HepG2 (cell line): ENCODE measurements at regions not wholly inside any gene's neighbourhood (a gene's known extent, or its start where the extent isn't known, plus 50 kb on each side); places are given as distances from the start of the nearest gene placed in this dataset.

Experiments
- ATAC-seq: fragments of 200-7000 bp; cut with Tn5 transposase; 3 replicates; pipeline ENCODE4 v1.9.1; 2020; ENCODE audit warnings: mild to moderate bottlenecking, moderate library complexity
- BruUV-seq: library from RNA; stranded (reverse); fragments of 400-500 nt; replicated peaks from 2 replicates; lab custom pipeline; 2021; lab: Mats Ljungman, UMichigan
- CTCF ChIA-PET: fragments of 300-600 bp; formaldehyde crosslinking; extraction: SDS; loops from one replicate; lab custom pipeline; 2021; ENCODE audit warnings: low total read pairs, inconsistent platforms, low intra/inter-chr PET ratio; lab: Yijun Ruan, JAX
- POLR2A ChIA-PET: fragments of 350-600 bp; sonication (Branson Sonifier 250); formaldehyde crosslinking; loops from one replicate; lab custom pipeline; 2020; ENCODE audit warnings: antibody characterized with exemption, inconsistent platforms; lab: Yijun Ruan, JAX
- DNase-seq: peaks from one replicate; pipeline ENCODE4 v3.0.0-alpha.2; 2015; ENCODE audit warnings: low spot score
- FAIRE-seq: peaks from 3 replicates; lab custom pipeline; 2011; peaks lifted over from hg19 to GRCh38; lab: Jason Lieb, UNC
- H2AFZ ChIP-seq: one replicate; pipeline ENCODE4 v1.6.1; 2011; ENCODE audit warnings: low read length, inconsistent platforms
- H3K27ac ChIP-seq: fragments of 300-600 bp; 3 replicates; pipeline ENCODE4 v1.8.0; 2011; ENCODE audit warnings: mixed run types, mild to moderate bottlenecking, mixed read lengths, low read length, inconsistent platforms; ENCODE audit not compliant: insufficient read depth; ENCODE audit errors: extremely low read length
- H3K27me3 ChIP-seq, 2 experiments: fragments of 200-600 bp in 1 of 2; 2 replicates in 1 of 2; 3 replicates in 1 of 2; pipeline versions ENCODE4 v1.6.0 to v1.8.0; 2011; ENCODE audit warnings: low read length in 2 of 2, mild to moderate bottlenecking in 2 of 2, moderate library complexity in 2 of 2, inconsistent platforms in 1 of 2; ENCODE audit not compliant: insufficient read depth in 2 of 2, control insufficient read depth in 1 of 2
- H3K36me3 ChIP-seq, 2 experiments: fragments of 200-600 bp in 1 of 2; replicated peaks in 1 of 2; 2 replicates in 1 of 2; 3 replicates in 1 of 2; pipeline versions ENCODE4 v1.5.1 to v1.8.0; 2011; ENCODE audit warnings: low read length in 2 of 2, inconsistent platforms in 1 of 2; ENCODE audit not compliant: insufficient read depth in 2 of 2, control insufficient read depth in 1 of 2
- H3K4me1 ChIP-seq: 2 replicates; pipeline ENCODE4 v1.5.1; 2012; ENCODE audit warnings: low read length, inconsistent platforms; ENCODE audit not compliant: insufficient read depth
- H3K4me2 ChIP-seq: 2 replicates; pipeline ENCODE4 v1.6.0; 2011; ENCODE audit warnings: low read depth, low read length, inconsistent platforms
- H3K4me3 ChIP-seq, 3 experiments: fragments of 200-600 bp in 1 of 3; sonication (generic), shearing (Covaris generic) in 1 of 3; replicated peaks in 1 of 3; 2 replicates each; pipeline ENCODE4 v1.5.1; 2011 to 2016; ENCODE audit warnings: low read length in 3 of 3, inconsistent platforms in 2 of 3, low read depth in 2 of 3, mild to moderate bottlenecking in 2 of 3, control low read depth in 1 of 3, mixed read lengths in 1 of 3; ENCODE audit not compliant: insufficient read depth in 1 of 3
- H3K79me2 ChIP-seq: one replicate; pipeline ENCODE4 v1.6.1; 2011; ENCODE audit warnings: low read length, inconsistent platforms; ENCODE audit not compliant: insufficient read depth
- H3K9ac ChIP-seq: 2 replicates; pipeline ENCODE4 v1.6.0; 2011; ENCODE audit warnings: mild to moderate bottlenecking, low read depth, low read length, inconsistent platforms; ENCODE audit not compliant: insufficient read depth
- H3K9me3 ChIP-seq: 2 replicates; pipeline ENCODE4 v1.5.1; 2012; ENCODE audit warnings: mild to moderate bottlenecking, low read length
- H4K20me1 ChIP-seq: 2 replicates; pipeline ENCODE4 v1.6.0; 2011; ENCODE audit warnings: inconsistent platforms, mild to moderate bottlenecking, low read length, moderate library complexity; ENCODE audit not compliant: insufficient read depth
- ARNT ChIP-seq: fragments of 450-650 bp; IDR thresholded peaks from 2 replicates; pipeline ENCODE4 v1.6.1; 2017
- CERS6 ChIP-seq: sonication (generic); formaldehyde crosslinking; IDR thresholded peaks from 2 replicates; pipeline ENCODE4 v1.5.0; 2020; ENCODE audit warnings: missing genetic modification reagents
- MED8 ChIP-seq: sonication (generic); formaldehyde crosslinking; IDR thresholded peaks from 2 replicates; pipeline ENCODE4 v1.8.1; 2023; ENCODE audit warnings: mild to moderate bottlenecking, missing genetic modification reagents; ENCODE audit not compliant: insufficient replicate concordance
- ONECUT2 ChIP-seq: sonication (generic); formaldehyde crosslinking; IDR thresholded peaks from 2 replicates; pipeline ENCODE4 v1.4.0; 2020; ENCODE audit warnings: missing genetic modification reagents
- RELA ChIP-seq: sonication (generic); formaldehyde crosslinking; IDR thresholded peaks from 2 replicates; pipeline ENCODE4 v1.4.0; 2020; ENCODE audit warnings: missing genetic modification reagents
- TMF1 ChIP-seq: sonication (generic); formaldehyde crosslinking; IDR thresholded peaks from 2 replicates; pipeline ENCODE4 v1.8.1; 2022; ENCODE audit warnings: low read depth, missing genetic modification reagents
- UBTF ChIP-seq: sonication (generic); formaldehyde crosslinking; IDR thresholded peaks from 2 replicates; pipeline ENCODE4 v1.4.0; 2020; ENCODE audit warnings: mild to moderate bottlenecking, missing genetic modification reagents
- YY1 ChIP-seq: IDR thresholded peaks from 2 replicates; pipeline ENCODE4 v1.6.1; 2011; ENCODE audit warnings: low read length, low read depth, moderate library complexity, mild to moderate bottlenecking; ENCODE audit not compliant: insufficient read depth, insufficient replicate concordance
- ZBTB42 ChIP-seq: sonication (generic); formaldehyde crosslinking; IDR thresholded peaks from 2 replicates; pipeline ENCODE4 v1.5.0; 2020; ENCODE audit warnings: mild to moderate bottlenecking, missing genetic modification reagents
- ZNF3 ChIP-seq: IDR thresholded peaks from 2 replicates; pipeline ENCODE4 v1.7.0; 2017; ENCODE audit warnings: inconsistent platforms
- ZNF589 ChIP-seq: sonication (generic); formaldehyde crosslinking; conservative IDR thresholded peaks from 2 replicates; pipeline ENCODE4 v1.8.0; 2022; ENCODE audit warnings: mild to moderate bottlenecking, moderate library complexity, missing genetic modification reagents
- WGBS: methylation state at CpG from one replicate; pipeline ENCODE4 v1.1.6; 2017; ENCODE audit warnings: low lambda C conversion rate; 5-methylcytosine and 5-hydroxymethylcytosine counted together
- in situ Hi-C: cut with HindIII; loops from 2 replicates; pipeline ENCODE4 v1.10.0; 2017; ENCODE audit warnings: low pct_unique_long_range_greater_than_20kb; ENCODE audit not compliant: extremely low pct_ligation_motif_present
- intact Hi-C: fragments of 100-400 bp; cut with micrococcal nuclease; formaldehyde crosslinking; loops from one replicate; pipeline ENCODE4 v1.10.0; 2022; ENCODE audit not compliant: unreplicated experiment

GRCh38 chrX:39507617-39508299 lies 590.0 kb downstream of the BCOR start:
- no peak overlapping the region for H3K27ac ChIP-seq
- TF ChIP-seq YY1 (no peak), RELA (CRISPR knock-in tag) (no peak), ZBTB42 (CRISPR knock-in tag) (no peak), ZNF589 (no peak), ZNF3 (no peak), CERS6 (CRISPR knock-in tag) (no peak), UBTF (CRISPR knock-in tag) (no peak), TMF1 (CRISPR knock-in tag) (no peak), MED8 (CRISPR knock-in tag) (no peak), ARNT (no peak), ONECUT2 (CRISPR knock-in tag) (no peak)
- CTCF ChIA-PET: no interaction called here
- no peak for FAIRE-seq
- no peaks in the 10 kb centered on the region for H4K20me1 ChIP-seq
- no peak overlapping the region for H3K4me2 ChIP-seq
- in situ Hi-C loops: no loop called here
- intact Hi-C loops: no loop called here
- H3K79me2 ChIP-seq: no peaks in the 10 kb centered on the region
- no peaks in the 10 kb centered on the region for H3K36me3 ChIP-seq
- BruUV-seq: no TSS peak
- no peak for DNase-seq
- peaks cover 8% of the 10 kb centered on the region; the same call in 1 of the 2 replicates for H3K9me3 ChIP-seq
- POLR2A ChIA-PET: no interaction called here
- H3K4me1 ChIP-seq: no peaks in the 10 kb centered on the region
- no peaks in the 10 kb centered on the region for H3K27me3 ChIP-seq
- H2AFZ ChIP-seq: no peak overlapping the region
- 0% methylated on average over 2 of the region's 4 CpGs for WGBS
- H3K4me3 ChIP-seq: no peak overlapping the region
- no peak overlapping the region for H3K9ac ChIP-seq
- no peak for ATAC-seq
